DOHH2 (cell line): ENCODE measurements at regions not wholly inside any gene's neighbourhood (a gene's known extent, or its start where the extent isn't known, plus 50 kb on each side); places are given as distances from the start of the nearest gene placed in this dataset.

Source experiments
- H3F3A ChIP-seq: fragments of 200-600 bp; sonication (generic), shearing (Covaris generic); 2 replicates; pipeline ENCODE4 v1.6.0; 2016; ENCODE audit warnings: antibody characterized with exemption, mild to moderate bottlenecking; ENCODE audit not compliant: control insufficient read depth, insufficient read depth
- H3K27ac ChIP-seq: fragments of 200-600 bp; sonication (generic); 2 replicates; pipeline ENCODE4 v1.5.1; 2014; ENCODE audit warnings: low read depth, mild to moderate bottlenecking, low read length, moderate library complexity
- H3K27me3 ChIP-seq: fragments of 200-600 bp; sonication (generic); 2 replicates; pipeline ENCODE4 v1.6.1; 2014; ENCODE audit warnings: mild to moderate bottlenecking, low read length, mixed read lengths; ENCODE audit not compliant: control insufficient read depth
- H3K36me3 ChIP-seq: fragments of 200-600 bp; sonication (generic); 2 replicates; pipeline ENCODE4 v1.6.1; 2014; ENCODE audit warnings: mild to moderate bottlenecking, low read length, moderate library complexity, mixed read lengths; ENCODE audit not compliant: control insufficient read depth
- H3K4me1 ChIP-seq: fragments of 200-600 bp; sonication (generic); 2 replicates; pipeline ENCODE4 v1.6.1; 2014; ENCODE audit warnings: mild to moderate bottlenecking, low read length, mixed read lengths; ENCODE audit not compliant: control insufficient read depth
- H3K4me2 ChIP-seq: fragments of 200-600 bp; sonication (generic); 2 replicates; pipeline ENCODE4 v1.6.0; 2014; ENCODE audit warnings: mild to moderate bottlenecking, low read length, moderate library complexity
- H3K4me3 ChIP-seq: fragments of 200-600 bp; sonication (generic); 2 replicates; pipeline ENCODE4 v1.5.1; 2014; ENCODE audit warnings: mild to moderate bottlenecking, low read length, mixed read lengths
- H3K79me2 ChIP-seq: fragments of 200-600 bp; sonication (generic); 2 replicates; pipeline ENCODE4 v1.6.1; 2014; ENCODE audit warnings: mild to moderate bottlenecking, low read length, mixed read lengths; ENCODE audit not compliant: control insufficient read depth
- H3K9me2 ChIP-seq: fragments of 200-600 bp; sonication (generic); replicated peaks from 2 replicates; pipeline ENCODE4 v1.6.1; 2014; ENCODE audit warnings: mild to moderate bottlenecking, low read length, mixed read lengths; ENCODE audit not compliant: control insufficient read depth
- H3K9me3 ChIP-seq: fragments of 200-600 bp; sonication (generic); 2 replicates; pipeline ENCODE4 v1.6.1; 2014; ENCODE audit warnings: antibody characterized with exemption, low read length, mixed read lengths; ENCODE audit not compliant: control insufficient read depth, insufficient read depth
- H4K20me1 ChIP-seq: fragments of 200-600 bp; sonication (generic); 2 replicates; pipeline ENCODE4 v1.6.0; 2014; ENCODE audit warnings: low read depth, mild to moderate bottlenecking, antibody characterized with exemption, low read length, moderate library complexity; ENCODE audit not compliant: control insufficient read depth, insufficient read depth
- CTCF ChIP-seq: fragments of 200-600 bp; sonication (generic); IDR thresholded peaks from one replicate; pipeline ENCODE4 v1.5.1; 2014; ENCODE audit warnings: antibody characterized with exemption, mild to moderate bottlenecking, low read depth, low read length; ENCODE audit not compliant: poor library complexity, severe bottlenecking
- EZH2phosphoT487 ChIP-seq: fragments of 200-600 bp; sonication (generic); IDR thresholded peaks from 2 replicates; pipeline ENCODE4 v1.6.1; 2017; ENCODE audit warnings: borderline replicate concordance, mild to moderate bottlenecking, antibody characterized with exemption, low read length, moderate library complexity, mixed read lengths

- TF ChIP-seq EZH2phosphoT487 (no peak), CTCF (no peak)
- Histone ChIP-seq H3K4me2 (no peak overlapping the region), H3K9me3 (no peaks in the 10 kb centered on the region), H3K27ac (no peak overlapping the region), H3F3A (no peaks in the 10 kb centered on the region), H4K20me1 (no peaks in the 10 kb centered on the region), H3K4me1 (peaks cover 22% of the 10 kb centered on the region), H3K9me2 (no peaks in the 10 kb centered on the region), H3K79me2 (no peaks in the 10 kb centered on the region), H3K4me3 (no peak overlapping the region), H3K36me3 (no peaks in the 10 kb centered on the region), H3K27me3 (no peaks in the 10 kb centered on the region)
Observed at GRCh38 chrX:97987979-97988378, 1104.3 kb downstream of the RPA4 start.

- Histone ChIP-seq H3K27me3 (no peaks in the 10 kb centered on the region), H3K9me2 (no peaks in the 10 kb centered on the region), H3K27ac (no peak overlapping the region), H3K4me1 (no peaks in the 10 kb centered on the region), H3K9me3 (no peaks in the 10 kb centered on the region), H3F3A (no peaks in the 10 kb centered on the region), H4K20me1 (no peaks in the 10 kb centered on the region), H3K79me2 (no peaks in the 10 kb centered on the region), H3K4me3 (no peak overlapping the region), H3K36me3 (no peaks in the 10 kb centered on the region), H3K4me2 (no peak overlapping the region)
- TF ChIP-seq CTCF (no peak), EZH2phosphoT487 (no peak)
Observed at GRCh38 chrX:97995834-97996233, 1112.1 kb downstream of the RPA4 start.

- no peaks in the 10 kb centered on the region for H3K9me2 ChIP-seq
- no peaks in the 10 kb centered on the region for H3K9me3 ChIP-seq
- H3K4me1 ChIP-seq: no peaks in the 10 kb centered on the region
- H3K4me2 ChIP-seq: no peak overlapping the region
- no peaks in the 10 kb centered on the region for H4K20me1 ChIP-seq
- no peak overlapping the region for H3K27ac ChIP-seq
- no peaks in the 10 kb centered on the region for H3F3A ChIP-seq
- no peaks in the 10 kb centered on the region for H3K27me3 ChIP-seq
- TF ChIP-seq EZH2phosphoT487 (no peak), CTCF (no peak)
- no peaks in the 10 kb centered on the region for H3K79me2 ChIP-seq
- H3K36me3 ChIP-seq: no peaks in the 10 kb centered on the region
- no peak overlapping the region for H3K4me3 ChIP-seq
Observed at GRCh38 chrX:98028691-98029090, 1145.0 kb downstream of the RPA4 start.

GRCh38 chrX:98029861-98030260 is 1146.2 kb downstream of the RPA4 start:
- TF ChIP-seq EZH2phosphoT487: no peak
- no peak for TF ChIP-seq CTCF
- Histone ChIP-seq H3K4me2 (no peak overlapping the region), H4K20me1 (no peaks in the 10 kb centered on the region), H3K9me2 (no peaks in the 10 kb centered on the region), H3F3A (no peaks in the 10 kb centered on the region), H3K4me3 (no peak overlapping the region), H3K27me3 (no peaks in the 10 kb centered on the region), H3K79me2 (no peaks in the 10 kb centered on the region), H3K9me3 (no peaks in the 10 kb centered on the region), H3K4me1 (no peaks in the 10 kb centered on the region), H3K36me3 (no peaks in the 10 kb centered on the region), H3K27ac (no peak overlapping the region)
